ENCODE measurements at regions not wholly inside any gene's neighbourhood (a gene's known extent, or its start where the extent isn't known, plus 50 kb on each side); places are given as distances from the start of the nearest gene placed in this dataset.

DNA sequence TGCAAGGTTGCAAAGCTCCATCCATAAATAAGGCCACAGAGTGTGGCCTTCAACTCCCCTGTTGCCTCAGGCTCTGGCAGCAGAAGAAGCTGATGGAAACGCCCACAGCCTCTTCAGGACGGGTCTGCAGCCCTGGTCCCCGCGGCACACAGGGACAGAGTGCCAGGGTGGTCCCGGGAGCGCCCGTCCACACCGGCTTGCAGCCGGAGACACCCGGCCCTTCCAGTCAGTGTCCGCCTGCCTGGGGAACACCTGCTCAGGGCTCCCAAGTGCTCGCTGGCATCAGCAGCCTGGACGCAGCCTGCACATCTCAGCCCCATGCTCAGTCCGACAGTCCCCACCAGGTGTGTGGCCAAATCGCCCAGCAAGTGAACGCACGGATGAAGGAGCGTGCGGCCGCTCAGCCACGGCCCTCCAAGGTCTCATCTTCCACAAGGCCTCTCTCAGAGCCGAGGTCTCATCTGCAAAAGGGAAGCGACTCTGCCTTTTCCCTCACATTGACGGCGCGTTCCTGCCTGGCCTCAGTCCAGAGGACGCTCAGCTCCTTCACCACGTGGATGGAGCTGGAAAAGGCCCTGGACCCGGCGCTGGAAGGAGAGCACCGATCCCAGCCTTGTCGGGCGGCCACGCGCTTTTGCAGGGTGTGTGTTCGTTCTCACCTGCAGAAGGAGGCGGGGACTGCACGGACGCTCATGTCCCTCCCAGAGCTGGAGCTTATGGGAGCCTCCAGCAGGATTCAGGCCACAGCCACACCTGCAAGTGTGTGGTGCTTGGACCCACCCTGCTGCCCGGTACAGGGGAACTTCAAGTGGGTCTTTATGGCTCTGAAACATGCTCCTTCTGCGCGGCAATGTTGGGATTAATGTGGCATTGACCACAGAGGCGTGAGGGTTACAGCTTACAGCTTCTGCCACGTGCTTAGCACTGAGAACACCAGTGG lies 180.4 kb downstream of the DLL1 start:
- H3K27me3 ChIP-seq: no peaks in the 10 kb centered on the region
- no peaks in the 10 kb centered on the region for H3K9me3 ChIP-seq
- no peak overlapping the region for H3K4me3 ChIP-seq
- no peak for DNase-seq
- no peaks in the 10 kb centered on the region for H3K36me3 ChIP-seq

GRCh38 chr6:170108890-170109587 lies 181.8 kb downstream of the DLL1 start:
- no peaks in the 10 kb centered on the region for H3K9me3 ChIP-seq
- no peak for DNase-seq

DNA sequence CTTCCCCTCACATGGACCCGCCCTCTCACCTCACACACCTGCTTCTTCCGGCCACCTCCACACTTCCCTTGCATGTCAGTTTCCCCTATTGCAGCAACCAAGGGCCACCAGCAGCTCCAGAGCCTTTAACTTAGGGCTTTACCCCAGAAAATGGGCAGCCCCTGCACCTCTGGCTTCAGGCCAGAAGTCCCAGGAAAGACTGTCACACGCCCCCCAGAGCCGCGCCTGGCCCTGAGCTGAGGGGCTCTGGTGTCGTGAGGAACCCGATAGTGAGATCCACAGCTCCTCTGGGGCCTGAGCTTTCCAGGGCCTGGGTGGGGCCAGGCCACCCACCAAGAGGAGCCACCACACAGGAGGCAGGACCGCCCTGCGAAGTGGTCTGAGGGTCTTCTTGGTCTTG lies 182.4 kb downstream of the DLL1 start:
- no peak overlapping the region for H3K4me3 ChIP-seq
- H3K9me3 ChIP-seq: no peaks in the 10 kb centered on the region
- H3K27me3 ChIP-seq: no peaks in the 10 kb centered on the region
- no peak for DNase-seq
- no peaks in the 10 kb centered on the region for H3K36me3 ChIP-seq

More at GRCh38 chr6:170108890-170109587, 181.8 kb downstream of the DLL1 start:
- Histone ChIP-seq H3K4me3 (no peak overlapping the region), H3K27me3 (no peaks in the 10 kb centered on the region), H3K36me3 (no peaks in the 10 kb centered on the region)

- H3K27me3 ChIP-seq: no peaks in the 10 kb centered on the region
Measured at GRCh38 chr6:170107606-170108222, 183.2 kb downstream of the DLL1 start.

GRCh38 chr6:170106906-170107525 lies 183.9 kb downstream of the DLL1 start:
- H3K27me3 ChIP-seq: no peaks in the 10 kb centered on the region
- H3K36me3 ChIP-seq: no peaks in the 10 kb centered on the region
- no peaks in the 10 kb centered on the region for H3K9me3 ChIP-seq
- no peak overlapping the region for H3K4me3 ChIP-seq
- no peak for DNase-seq

More at GRCh38 chr6:170107606-170108222, 183.2 kb downstream of the DLL1 start:
- DNase-seq: no peak
- Histone ChIP-seq H3K36me3 (no peaks in the 10 kb centered on the region), H3K9me3 (no peaks in the 10 kb centered on the region), H3K4me3 (no peak overlapping the region)

DNA sequence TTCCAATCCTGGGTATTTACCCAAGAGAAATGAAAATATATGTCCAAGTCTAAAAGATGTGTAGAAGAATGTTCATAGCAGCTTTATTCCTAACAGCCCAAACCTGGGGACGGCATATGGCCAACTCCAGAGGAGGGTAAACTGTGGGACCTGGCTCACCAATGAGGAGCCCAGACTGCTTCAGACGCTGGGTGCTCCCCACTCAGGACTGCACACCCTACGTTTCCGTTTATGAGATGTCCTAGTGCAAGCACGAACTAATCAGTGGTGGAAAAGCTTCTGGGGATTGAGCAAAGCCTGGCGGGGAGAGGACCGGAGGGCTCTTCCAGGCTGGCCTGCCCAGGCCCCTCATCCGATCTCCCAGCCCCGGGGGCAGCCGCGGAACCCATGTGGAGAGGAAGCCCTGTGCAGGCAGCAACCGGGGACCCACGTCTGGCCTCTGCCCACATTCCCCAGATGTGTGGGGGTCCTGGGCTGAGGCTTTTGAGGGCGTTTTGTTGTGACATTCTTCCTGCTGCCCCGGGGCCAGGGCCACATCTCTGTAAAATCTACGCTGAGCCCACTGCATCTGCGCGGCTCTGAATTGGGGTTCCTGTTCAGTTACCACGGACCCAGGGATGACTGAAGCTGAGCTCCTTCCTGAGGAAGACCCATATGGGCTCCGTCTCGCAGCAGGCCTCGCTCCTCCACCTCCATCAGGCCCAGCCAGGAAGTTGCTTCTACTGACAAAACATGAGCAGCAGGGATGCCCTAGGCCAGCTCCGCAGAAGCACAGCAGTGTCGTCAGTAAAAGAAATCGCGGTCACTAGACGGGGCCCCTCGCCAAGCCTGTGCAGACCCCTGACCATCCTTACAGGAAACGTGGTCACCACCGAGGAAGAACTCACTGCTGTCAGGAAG lies 188.0 kb downstream of the DLL1 start:
- H3K4me3 ChIP-seq: no peak overlapping the region
- H3K36me3 ChIP-seq: no peaks in the 10 kb centered on the region
- H3K9me3 ChIP-seq: no peaks in the 10 kb centered on the region
- no peaks in the 10 kb centered on the region for H3K27me3 ChIP-seq
- no peak for DNase-seq

- H3K27me3 ChIP-seq: no peaks in the 10 kb centered on the region
- H3K9me3 ChIP-seq: no peaks in the 10 kb centered on the region
- DNase-seq: no peak
- H3K36me3 ChIP-seq: no peaks in the 10 kb centered on the region
- H3K4me3 ChIP-seq: no peak overlapping the region
Measured at GRCh38 chr6:170102038-170102437, 188.8 kb downstream of the DLL1 start.

DNA sequence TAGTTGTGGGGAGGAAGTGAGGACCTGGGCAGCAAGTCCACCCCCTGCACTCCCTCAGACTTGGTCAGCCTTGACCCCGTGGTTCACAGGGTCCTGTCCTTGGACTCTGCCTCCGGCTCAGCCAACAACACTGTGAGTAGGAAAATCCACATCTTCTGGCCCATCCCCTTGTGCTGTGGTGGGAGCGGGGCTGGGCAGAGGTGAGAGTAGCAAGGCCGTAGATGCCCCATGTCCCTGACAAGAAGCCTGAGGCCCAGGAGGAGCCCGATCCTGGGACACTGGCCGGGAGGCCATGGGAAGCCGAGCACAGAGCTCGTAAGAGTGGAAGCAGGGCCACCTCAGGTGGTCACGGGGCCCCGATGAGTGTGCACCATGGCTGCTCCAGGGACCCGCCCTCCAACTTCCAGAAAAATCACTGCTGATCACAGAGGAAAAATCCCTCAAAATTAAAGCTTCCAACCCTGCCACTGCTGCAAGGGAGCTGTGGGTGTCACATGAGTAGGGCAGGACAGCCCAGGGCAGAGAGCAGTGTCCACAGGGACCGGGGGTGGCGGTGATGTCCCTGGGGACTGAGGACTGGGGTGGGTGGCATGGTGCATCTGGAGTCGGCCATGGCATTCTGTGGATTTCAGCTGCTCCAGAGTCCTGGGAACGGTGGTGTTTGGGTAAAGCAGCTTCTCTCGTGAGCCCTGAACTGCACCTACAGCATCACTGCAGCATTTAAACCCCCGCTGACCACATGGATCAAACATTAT lies 189.4 kb downstream of the DLL1 start:
- no peak overlapping the region for H3K4me3 ChIP-seq
- DNase-seq: no peak
- H3K9me3 ChIP-seq: no peaks in the 10 kb centered on the region
- no peaks in the 10 kb centered on the region for H3K36me3 ChIP-seq
- H3K27me3 ChIP-seq: no peaks in the 10 kb centered on the region

DNA sequence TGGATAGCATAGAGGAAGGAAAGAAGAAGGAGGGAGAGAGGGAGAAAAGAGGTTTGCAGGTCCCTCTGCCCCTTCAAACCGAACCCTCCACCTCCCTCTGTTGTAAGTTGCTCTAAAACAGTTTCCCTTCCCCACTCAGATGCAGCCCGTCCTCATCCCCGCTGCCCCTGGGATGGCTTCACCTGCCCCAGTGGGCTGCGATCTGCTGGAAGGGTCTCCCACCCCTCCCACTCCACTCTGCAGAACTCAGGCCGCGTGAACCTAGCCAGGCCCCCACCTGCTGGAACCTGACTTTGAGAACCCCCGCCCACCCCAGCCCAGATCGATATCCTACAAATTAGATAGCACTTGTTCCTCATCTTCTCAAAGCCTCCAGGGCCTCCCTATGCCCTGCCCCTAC lies 190.8 kb downstream of the DLL1 start:
- H3K36me3 ChIP-seq: no peaks in the 10 kb centered on the region
- no peaks in the 10 kb centered on the region for H3K9me3 ChIP-seq
- DNase-seq: no peak
- H3K4me3 ChIP-seq: no peak overlapping the region
- H3K27me3 ChIP-seq: no peaks in the 10 kb centered on the region

DNA sequence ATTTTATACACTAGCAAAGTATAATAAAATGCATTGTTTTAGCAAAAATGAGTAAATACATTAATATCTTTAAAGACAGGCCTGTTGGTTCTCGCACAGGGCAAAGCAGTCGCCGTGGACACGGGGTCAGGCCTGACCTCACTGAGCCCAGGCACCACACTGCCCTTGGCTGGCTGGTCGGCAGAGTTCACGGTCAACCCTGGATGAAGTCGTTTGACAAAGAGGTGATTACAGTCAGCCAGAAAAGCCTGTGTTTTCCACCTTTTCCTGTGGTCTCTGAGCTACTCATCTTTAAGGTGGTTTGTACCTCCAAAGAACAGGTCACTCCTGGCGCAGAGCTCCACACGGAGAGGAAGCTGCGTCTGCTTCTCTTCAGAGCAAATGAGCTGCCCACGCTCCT lies 191.5 kb downstream of the DLL1 start:
- H3K27me3 ChIP-seq: no peaks in the 10 kb centered on the region
- H3K36me3 ChIP-seq: no peaks in the 10 kb centered on the region
- no peak overlapping the region for H3K4me3 ChIP-seq
- H3K9me3 ChIP-seq: no peaks in the 10 kb centered on the region
- DNase-seq: no peak

- DNase-seq: no peak
- Histone ChIP-seq H3K4me3 (no peak overlapping the region), H3K36me3 (no peaks in the 10 kb centered on the region), H3K9me3 (no peaks in the 10 kb centered on the region), H3K27me3 (no peaks in the 10 kb centered on the region)
Measured at GRCh38 chr6:170098428-170099170, 192.3 kb downstream of the DLL1 start.

GRCh38 chr6:170097505-170098427 lies 193.1 kb downstream of the DLL1 start:
- no peak overlapping the region for H3K4me3 ChIP-seq
- H3K9me3 ChIP-seq: no peaks in the 10 kb centered on the region
- no peak for DNase-seq
- no peaks in the 10 kb centered on the region for H3K36me3 ChIP-seq
- no peaks in the 10 kb centered on the region for H3K27me3 ChIP-seq

DNA sequence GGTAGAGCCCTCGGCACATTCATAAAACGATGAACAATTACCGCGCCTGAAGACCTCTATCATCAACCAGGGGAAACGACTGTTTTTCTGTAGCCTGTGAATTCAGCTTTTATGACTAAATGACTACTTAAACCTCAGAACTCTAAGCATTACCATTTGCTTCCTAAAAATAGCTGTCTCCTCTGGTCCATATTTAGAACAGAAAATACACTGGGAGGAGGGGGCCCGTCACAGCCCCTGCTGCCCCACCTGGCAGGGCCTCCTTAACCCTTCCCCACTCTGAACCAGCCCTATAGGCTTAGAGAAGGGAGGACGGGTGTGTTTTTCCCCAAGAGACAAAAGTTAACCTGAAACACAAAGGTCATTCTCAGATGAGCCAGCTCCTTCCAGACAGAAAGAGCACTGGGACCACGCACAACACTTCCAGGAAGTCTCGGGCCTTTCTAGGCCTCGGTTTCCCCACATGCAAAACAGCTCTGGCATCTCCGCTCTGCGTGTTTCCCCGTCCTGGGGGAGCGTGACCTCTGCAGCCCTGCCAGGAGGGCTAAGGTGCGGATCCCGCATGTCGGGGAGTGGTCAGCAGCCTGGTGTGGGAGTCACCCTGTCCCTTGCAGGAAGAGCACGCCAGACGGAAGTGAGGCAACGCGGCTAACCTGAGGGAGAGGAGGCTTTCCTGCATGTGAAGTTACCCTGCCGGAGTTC lies 193.9 kb downstream of the DLL1 start:
- no peaks in the 10 kb centered on the region for H3K27me3 ChIP-seq
- DNase-seq: no peak
- no peak overlapping the region for H3K4me3 ChIP-seq
- no peaks in the 10 kb centered on the region for H3K36me3 ChIP-seq
- H3K9me3 ChIP-seq: no peaks in the 10 kb centered on the region
